GM23338 (cell line): ENCODE measurements at regions not wholly inside any gene's neighbourhood (a gene's known extent, or its start where the extent isn't known, plus 50 kb on each side); places are given as distances from the start of the nearest gene placed in this dataset.

Source experiments
- ATAC-seq: fragments of 200-7000 bp; cut with Tn5 transposase; 3 replicates; pipeline ENCODE4 v1.9.1; 2020
- DNase-seq: peaks from one replicate; pipeline ENCODE4 v3.0.0-alpha.2; 2015; ENCODE audit warnings: low spot score
- H2AFZ ChIP-seq: fragments of 200-600 bp; sonication (generic); 2 replicates; pipeline ENCODE4 v1.8.0; 2016; ENCODE audit warnings: antibody characterized with exemption, mild to moderate bottlenecking, moderate library complexity
- H3F3A ChIP-seq: fragments of 200-600 bp; sonication (generic); replicated peaks from 2 replicates; pipeline ENCODE4 v1.8.0; 2017; ENCODE audit warnings: antibody characterized with exemption, mixed run types, low read depth
- H3K27ac ChIP-seq: fragments of 200-600 bp; sonication (generic); 2 replicates; pipeline ENCODE4 v1.6.1; 2016; ENCODE audit warnings: low read depth
- H3K27me3 ChIP-seq: fragments of 200-600 bp; sonication (generic); 2 replicates; pipeline ENCODE4 v1.8.0; 2016; ENCODE audit warnings: mild to moderate bottlenecking, mixed run types, moderate library complexity; ENCODE audit not compliant: insufficient read depth
- H3K36me3 ChIP-seq: fragments of 200-600 bp; sonication (generic); 2 replicates; pipeline ENCODE4 v1.8.0; 2016; ENCODE audit warnings: mild to moderate bottlenecking; ENCODE audit not compliant: insufficient read depth
- H3K4me1 ChIP-seq: fragments of 200-600 bp; sonication (generic); 2 replicates; pipeline ENCODE4 v1.8.0; 2016; ENCODE audit warnings: mild to moderate bottlenecking, moderate library complexity; ENCODE audit not compliant: insufficient read depth
- H3K4me2 ChIP-seq: fragments of 200-600 bp; sonication (generic); 2 replicates; pipeline ENCODE4 v1.7.1; 2017; ENCODE audit warnings: mixed run types
- H3K4me3 ChIP-seq: fragments of 200-600 bp; sonication (generic); 2 replicates; pipeline ENCODE4 v1.6.1; 2016; ENCODE audit warnings: mixed run types
- H3K79me2 ChIP-seq: fragments of 200-600 bp; sonication (generic); replicated peaks from 2 replicates; pipeline ENCODE4 v1.8.0; 2017; ENCODE audit warnings: mild to moderate bottlenecking; ENCODE audit not compliant: insufficient read depth
- H3K9me2 ChIP-seq: fragments of 200-600 bp; sonication (generic); 2 replicates; pipeline ENCODE4 v1.8.0; 2017; ENCODE audit not compliant: insufficient read depth
- H4K20me1 ChIP-seq: fragments of 200-600 bp; sonication (generic); replicated peaks from 2 replicates; pipeline ENCODE4 v1.8.0; 2017; ENCODE audit warnings: mild to moderate bottlenecking; ENCODE audit not compliant: insufficient read depth
- H3K27ac Mint-ChIP-seq: 2 replicates; pipeline ENCODE4 v1.8.0; 2020; ENCODE audit warnings: inconsistent platforms, mild to moderate bottlenecking, moderate library complexity, mixed read lengths
- H3K27me3 Mint-ChIP-seq: 3 replicates; pipeline ENCODE4 v1.8.0; 2022; ENCODE audit warnings: low read depth, mild to moderate bottlenecking, moderate library complexity, mixed read lengths, inconsistent platforms; ENCODE audit not compliant: insufficient read depth, poor library complexity
- H3K36me3 Mint-ChIP-seq: 3 replicates; pipeline ENCODE4 v1.8.0; 2021; ENCODE audit warnings: low read depth, mild to moderate bottlenecking, inconsistent platforms, moderate library complexity, mixed read lengths
- H3K4me1 Mint-ChIP-seq: 3 replicates; pipeline ENCODE4 v1.8.0; 2020; ENCODE audit warnings: mild to moderate bottlenecking, inconsistent platforms, mixed read lengths
- H3K4me3 Mint-ChIP-seq: 3 replicates; pipeline ENCODE4 v1.8.0; 2021; ENCODE audit warnings: moderate library complexity, mild to moderate bottlenecking, inconsistent platforms, mixed read lengths
- H3K9me3 Mint-ChIP-seq: 3 replicates; pipeline ENCODE4 v1.8.0; 2020; ENCODE audit warnings: moderate library complexity, mild to moderate bottlenecking, inconsistent platforms, mixed read lengths
- CREB1 ChIP-seq: fragments of 250-450 bp; sonication (Bioruptor Pico); IDR thresholded peaks from 2 replicates; pipeline ENCODE4 v1.5.0; 2020; ENCODE audit warnings: low read depth, mild to moderate bottlenecking, moderate library complexity
- ETS1 ChIP-seq: IDR thresholded peaks from 2 replicates; pipeline ENCODE4 v1.6.1; 2016; ENCODE audit warnings: antibody characterized with exemption
- EZH2 ChIP-seq: fragments of 200-600 bp; sonication (generic); IDR thresholded peaks from one replicate; pipeline ENCODE4 v1.8.0; 2017; ENCODE audit warnings: antibody characterized with exemption, mild to moderate bottlenecking, low read depth; ENCODE audit not compliant: unreplicated experiment
- JUNB ChIP-seq: IDR thresholded peaks from one replicate; pipeline ENCODE4 v1.6.1; 2016; ENCODE audit warnings: antibody characterized with exemption; ENCODE audit not compliant: unreplicated experiment
- NANOG ChIP-seq: IDR thresholded peaks from 2 replicates; pipeline ENCODE4 v1.6.1; 2016; ENCODE audit warnings: antibody characterized with exemption, borderline replicate concordance
- REST ChIP-seq: IDR thresholded peaks from one replicate; pipeline ENCODE4 v1.6.1; 2018; ENCODE audit warnings: antibody characterized with exemption; ENCODE audit not compliant: unreplicated experiment
- ZNF331 ChIP-seq: fragments of 250-450 bp; sonication (Bioruptor Pico); IDR thresholded peaks from 2 replicates; pipeline ENCODE4 v1.5.0; 2020; ENCODE audit warnings: low read depth, mild to moderate bottlenecking, moderate library complexity
- ZNF462 ChIP-seq: fragments of 250-450 bp; sonication (Bioruptor Pico); IDR thresholded peaks from 2 replicates; pipeline ENCODE4 v1.5.0; 2020; ENCODE audit warnings: mild to moderate bottlenecking, moderate library complexity

- TF ChIP-seq REST (no peak), ZNF331 (CRISPR knock-in tag) (no peak)
These were observed 63.5 kb upstream of the PHACTR2 start (continued) for GRCh38 chr6:143614235-143614634.

- Mint-ChIP-seq H3K27ac (no peak overlapping the region), H3K4me1 (peaks cover 3% of the 10 kb centered on the region; the same call in 2 of the 3 replicates), H3K4me3 (no peak overlapping the region), H3K9me3 (no peaks in the 10 kb centered on the region), H3K27me3 (peaks cover 4% of the 10 kb centered on the region), H3K36me3 (no peaks in the 10 kb centered on the region)
- TF ChIP-seq CREB1 (CRISPR knock-in tag) (no peak), ETS1 (no peak), EZH2 (no peak), NANOG (no peak), JUNB (no peak), ZNF462 (CRISPR knock-in tag) (no peak)
- Histone ChIP-seq H3F3A (no peaks in the 10 kb centered on the region), H3K4me3 (no peak overlapping the region), H3K4me1 (0 out of 2 replicates have a peak, but pooled peaks cover 1% of the 10 kb centered on the region), H2AFZ (no peak overlapping the region), H3K79me2 (no peaks in the 10 kb centered on the region), H3K27ac (no peak overlapping the region), H3K9me2 (no peaks in the 10 kb centered on the region), H3K4me2 (no peak overlapping the region), H3K36me3 (no peaks in the 10 kb centered on the region), H4K20me1 (no peaks in the 10 kb centered on the region), H3K27me3 (no peaks in the 10 kb centered on the region)
- no peak for ATAC-seq
- DNase-seq = no peak
These were observed 64.0 kb upstream of the PHACTR2 start for GRCh38 chr6:143613749-143614148.
